ENCODE measurements at regions not wholly inside any gene's neighbourhood (a gene's known extent, or its start where the extent isn't known, plus 50 kb on each side); places are given as distances from the start of the nearest gene placed in this dataset.
"Not testable (repeated sequence)": the region's sequence is repeated elsewhere in the genome, so short reads cannot be mapped to it uniquely, and the experiment has no call there.

- no peaks in the 10 kb centered on the region for H3K36me3 ChIP-seq
- no peak overlapping the region for H3K4me3 ChIP-seq
- H3K27me3 ChIP-seq = no peaks in the 10 kb centered on the region
- 66 to 84% methylated on average over 3 of the region's 3 CpGs for WGBS, 2 donors
- TF ChIP-seq, protein P1, sequence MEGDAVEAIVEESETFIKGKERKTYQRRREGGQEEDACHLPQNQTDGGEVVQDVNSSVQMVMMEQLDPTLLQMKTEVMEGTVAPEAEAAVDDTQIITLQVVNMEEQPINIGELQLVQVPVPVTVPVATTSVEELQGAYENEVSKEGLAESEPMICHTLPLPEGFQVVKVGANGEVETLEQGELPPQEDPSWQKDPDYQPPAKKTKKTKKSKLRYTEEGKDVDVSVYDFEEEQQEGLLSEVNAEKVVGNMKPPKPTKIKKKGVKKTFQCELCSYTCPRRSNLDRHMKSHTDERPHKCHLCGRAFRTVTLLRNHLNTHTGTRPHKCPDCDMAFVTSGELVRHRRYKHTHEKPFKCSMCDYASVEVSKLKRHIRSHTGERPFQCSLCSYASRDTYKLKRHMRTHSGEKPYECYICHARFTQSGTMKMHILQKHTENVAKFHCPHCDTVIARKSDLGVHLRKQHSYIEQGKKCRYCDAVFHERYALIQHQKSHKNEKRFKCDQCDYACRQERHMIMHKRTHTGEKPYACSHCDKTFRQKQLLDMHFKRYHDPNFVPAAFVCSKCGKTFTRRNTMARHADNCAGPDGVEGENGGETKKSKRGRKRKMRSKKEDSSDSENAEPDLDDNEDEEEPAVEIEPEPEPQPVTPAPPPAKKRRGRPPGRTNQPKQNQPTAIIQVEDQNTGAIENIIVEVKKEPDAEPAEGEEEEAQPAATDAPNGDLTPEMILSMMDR (IDR thresholded peaks at IDR 0.05) = no peak
- intact Hi-C loops (cut with DNase I) = no loop called here
- no peak overlapping the region for H3K27ac ChIP-seq
- H3K4me1 ChIP-seq = no peaks in the 10 kb centered on the region
- ATAC-seq (no peak), FAIRE-seq (no peak), DNase-seq (no peak)
- no peaks in the 10 kb centered on the region for H3K9me3 ChIP-seq
Measured at GRCh38 chr4:23028875-23029274, 336.1 kb downstream of the GBA3 start.

DNA sequence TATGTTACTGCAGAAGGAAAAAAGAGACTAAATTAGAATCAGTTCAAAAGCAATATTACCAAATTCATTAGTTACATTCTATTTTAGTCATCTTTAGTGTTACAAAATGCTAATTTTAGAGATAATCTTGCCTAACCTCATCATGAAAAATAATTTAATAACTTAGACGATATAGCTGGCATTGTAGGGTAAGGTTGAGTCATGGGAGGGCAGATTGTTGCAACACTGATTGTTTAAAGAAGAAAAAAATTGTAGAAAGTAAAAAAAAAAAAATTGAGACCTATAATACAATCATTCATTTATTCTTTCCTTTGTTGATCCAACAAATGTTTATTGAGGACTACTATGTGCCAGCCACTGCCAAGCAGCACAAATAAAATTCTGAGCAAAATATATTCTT, 330.9 kb downstream of the GBA3 start:
- no peak for ATAC-seq
- DNase-seq = no peak
- Histone ChIP-seq H3K4me1 (no peaks in the 10 kb centered on the region), H3K9me3 (no peaks in the 10 kb centered on the region), H3K4me3 (no peak overlapping the region), H3K36me3 (no peaks in the 10 kb centered on the region), H3K27me3 (no peaks in the 10 kb centered on the region), H3K27ac (no peak overlapping the region)
- TF ChIP-seq, protein P1 (IDR thresholded peaks at IDR 0.05) = no peak
- 20 to 38% methylated on average over 1 of the region's 1 CpG for WGBS, 2 donors
- intact Hi-C loops (cut with DNase I) = no loop called here
- FAIRE-seq = no peak

GRCh38 chr4:23023121-23023520, 330.4 kb downstream of the GBA3 start:
- H3K27ac ChIP-seq = no peak overlapping the region
- no peaks in the 10 kb centered on the region for H3K27me3 ChIP-seq
- no peak overlapping the region for H3K4me3 ChIP-seq
- ATAC-seq = no peak
- DNase-seq = no peak
- no peaks in the 10 kb centered on the region for H3K36me3 ChIP-seq
- intact Hi-C loops (cut with DNase I) = no loop called here
- H3K9me3 ChIP-seq = no peaks in the 10 kb centered on the region
- TF ChIP-seq, protein P1 (IDR thresholded peaks at IDR 0.05) = no peak
- H3K4me1 ChIP-seq = no peaks in the 10 kb centered on the region
- no peak for FAIRE-seq

DNA sequence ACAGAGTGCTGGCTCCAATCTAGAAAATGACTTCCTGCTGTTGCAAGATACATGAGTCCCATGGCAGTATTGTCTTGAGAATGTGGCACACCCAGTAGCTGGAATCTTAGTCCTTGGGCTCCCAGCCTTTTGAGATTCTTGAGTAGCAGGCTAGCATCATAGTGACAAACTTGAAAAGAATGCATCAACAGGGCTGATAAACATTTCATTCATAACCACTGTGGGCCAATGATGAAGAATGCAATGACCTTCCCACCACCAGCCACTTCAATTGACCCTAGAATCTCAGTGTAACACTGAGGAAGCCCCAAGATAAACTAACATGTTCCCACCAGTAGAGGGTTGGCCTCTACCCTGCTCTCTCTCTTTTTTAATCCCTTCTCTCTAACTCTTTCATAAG, 329.3 kb downstream of the GBA3 start:
- intact Hi-C loops (cut with DNase I) = no loop called here
- ATAC-seq (no peak), DNase-seq (no peak), FAIRE-seq (no peak)
- Histone ChIP-seq H3K27me3 (no peaks in the 10 kb centered on the region), H3K4me3 (no peak overlapping the region), H3K36me3 (no peaks in the 10 kb centered on the region), H3K4me1 (no peaks in the 10 kb centered on the region), H3K27ac (no peak overlapping the region), H3K9me3 (no peaks in the 10 kb centered on the region)
- TF ChIP-seq, protein P1 (IDR thresholded peaks at IDR 0.05) = no peak

- Histone ChIP-seq H3K36me3 (no peaks in the 10 kb centered on the region), H3K27ac (no peak overlapping the region), H3K4me1 (no peaks in the 10 kb centered on the region), H3K9me3 (no peaks in the 10 kb centered on the region), H3K27me3 (no peaks in the 10 kb centered on the region), H3K4me3 (no peak overlapping the region)
- ATAC-seq (no peak), DNase-seq (no peak), FAIRE-seq (no peak)
- intact Hi-C loops (cut with DNase I) = no loop called here
- WGBS, 2 donors = 66 to 77% methylated on average over 4 of the region's 4 CpGs
- TF ChIP-seq, protein P1 (IDR thresholded peaks at IDR 0.05) = no peak
Measured at GRCh38 chr4:23021040-23021439, 328.3 kb downstream of the GBA3 start.

DNA sequence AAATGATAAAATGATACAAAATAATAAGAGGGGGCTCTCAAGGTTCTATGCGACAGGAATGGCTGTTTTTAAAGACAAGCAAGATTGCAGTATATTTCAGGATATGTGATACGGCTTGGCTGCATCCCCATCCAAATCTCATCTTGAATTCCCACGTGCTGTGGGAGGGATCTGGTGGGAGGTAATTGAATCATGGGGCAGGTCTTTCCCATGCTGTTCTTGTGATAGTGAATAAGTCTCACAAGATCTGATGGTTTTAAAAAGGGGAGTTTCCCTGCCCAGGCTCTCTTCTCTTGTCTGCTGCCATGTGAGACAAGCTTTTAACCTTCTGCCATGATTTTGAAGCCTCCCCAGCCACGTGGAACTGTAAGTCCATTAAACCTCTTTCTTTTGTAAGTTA, 327.7 kb downstream of the GBA3 start:
- not testable (repeated sequence) for FAIRE-seq, H3K9me3 ChIP-seq

More for the DNA sequence above, 327.7 kb downstream of the GBA3 start:
- H3K27ac ChIP-seq; intact Hi-C loops (cut with DNase I); H3K4me3 ChIP-seq; DNase-seq; H3K27me3 ChIP-seq; H3K4me1 ChIP-seq; H3K36me3 ChIP-seq; ATAC-seq: not testable (repeated sequence)
- 48 to 69% methylated on average over 4 of the region's 4 CpGs for WGBS, 2 donors

Data from pancreas (tissue), 10 donors.